ENCODE measurements at regions not wholly inside any gene's neighbourhood (a gene's known extent, or its start where the extent isn't known, plus 50 kb on each side); places are given as distances from the start of the nearest gene placed in this dataset.

- no peak for DNase-seq (ENCODE audit: low spot score)
- no peak overlapping the region for H3K27ac ChIP-seq
- H3K4me3 ChIP-seq = no peak overlapping the region
- no peak for TF ChIP-seq CTCF (IDR thresholded peaks at IDR 0.05)
These were observed 1177.6 kb downstream of the ADGRL3 start for GRCh38 chr4:62377700-62378099.

- DNase-seq (ENCODE audit: low spot score) = no peak
- H3K4me3 ChIP-seq = no peak overlapping the region
- TF ChIP-seq CTCF (IDR thresholded peaks at IDR 0.05) = no peak
- no peak overlapping the region for H3K27ac ChIP-seq
These were observed 1177.1 kb downstream of the ADGRL3 start for GRCh38 chr4:62377245-62377644.

- DNase-seq (ENCODE audit: low spot score) = no peak
- H3K27ac ChIP-seq = no peak overlapping the region
- no peak overlapping the region for H3K4me3 ChIP-seq
- no peak for TF ChIP-seq CTCF (IDR thresholded peaks at IDR 0.05)
These were observed 1166.8 kb downstream of the ADGRL3 start for GRCh38 chr4:62366939-62367338.

- no peak for DNase-seq (ENCODE audit: low spot score)
- H3K27ac ChIP-seq = no peak overlapping the region
- no peak for TF ChIP-seq CTCF (IDR thresholded peaks at IDR 0.05)
- no peak overlapping the region for H3K4me3 ChIP-seq
These were observed 1160.0 kb downstream of the ADGRL3 start for GRCh38 chr4:62360156-62360545.

- no peak for DNase-seq (ENCODE audit: low spot score)
- H3K27ac ChIP-seq = no peak overlapping the region
- no peak overlapping the region for H3K4me3 ChIP-seq
- no peak for TF ChIP-seq CTCF (IDR thresholded peaks at IDR 0.05)
These were observed 1159.5 kb downstream of the ADGRL3 start for GRCh38 chr4:62359441-62360155.

GRCh38 chr4:62344915-62345314 lies 1144.8 kb downstream of the ADGRL3 start:
- H3K4me3 ChIP-seq = no peak overlapping the region
- no peak for DNase-seq (ENCODE audit: low spot score)
- no peak for TF ChIP-seq CTCF (IDR thresholded peaks at IDR 0.05)

GRCh38 chr4:62344474-62344873 lies 1144.3 kb downstream of the ADGRL3 start:
- TF ChIP-seq CTCF (IDR thresholded peaks at IDR 0.05) = no peak

More at GRCh38 chr4:62344915-62345314, 1144.8 kb downstream of the ADGRL3 start:
- H3K27ac ChIP-seq = no peak overlapping the region

More at GRCh38 chr4:62344474-62344873, 1144.3 kb downstream of the ADGRL3 start:
- no peak for DNase-seq (ENCODE audit: low spot score)
- H3K4me3 ChIP-seq = no peak overlapping the region
- no peak overlapping the region for H3K27ac ChIP-seq
